ENCODE measurements at regions not wholly inside any gene's neighbourhood (a gene's known extent, or its start where the extent isn't known, plus 50 kb on each side); places are given as distances from the start of the nearest gene placed in this dataset.

GRCh38 chr2:186201371-186201770 is 284.7 kb upstream of the ZC3H15 start:
- TF ChIP-seq CTCF (IDR thresholded peaks at IDR 0.05) (no peak), EZH2 (IDR thresholded peaks at IDR 0.05; ENCODE audit: borderline replicate concordance, insufficient read depth, low read depth, low read length, poor library complexity, severe bottlenecking) (no peak)
